GM10266 (cell line): ENCODE measurements at regions not wholly inside any gene's neighbourhood (a gene's known extent, or its start where the extent isn't known, plus 50 kb on each side); places are given as distances from the start of the nearest gene placed in this dataset.

ENCODE experiments used
- DNase-seq: peaks from one replicate; pipeline ENCODE4 v3.0.0; 2012; ENCODE audit errors: extremely low spot score
- CTCF ChIP-seq: IDR thresholded peaks from 2 replicates; pipeline ENCODE4 v1.5.1; 2012; ENCODE audit warnings: mild to moderate bottlenecking, low read depth; ENCODE audit not compliant: control insufficient read depth, insufficient read depth; ENCODE audit errors: missing control alignments

DNA sequence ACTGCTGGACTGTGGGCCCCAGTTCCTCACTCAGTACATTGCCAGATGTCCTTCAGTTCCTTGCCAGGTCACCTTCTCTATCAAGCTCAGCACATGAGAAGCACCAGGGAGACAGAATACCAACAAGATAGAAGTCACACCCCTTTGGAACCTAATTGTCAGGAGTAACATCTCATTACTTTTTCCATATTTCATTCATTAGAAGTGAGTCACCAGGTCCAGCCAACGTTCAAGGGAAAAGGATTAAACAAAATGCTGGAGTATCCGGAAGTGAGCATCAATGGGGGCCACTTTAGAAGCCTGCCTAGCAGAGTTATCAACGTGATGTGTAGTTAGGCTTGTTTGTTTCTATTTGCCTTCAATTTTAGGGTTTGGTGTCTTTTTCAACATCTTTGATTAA, 569.3 kb downstream of the MIAT start:
- TF ChIP-seq CTCF, result no peak
- DNase-seq, result no peak

DNA sequence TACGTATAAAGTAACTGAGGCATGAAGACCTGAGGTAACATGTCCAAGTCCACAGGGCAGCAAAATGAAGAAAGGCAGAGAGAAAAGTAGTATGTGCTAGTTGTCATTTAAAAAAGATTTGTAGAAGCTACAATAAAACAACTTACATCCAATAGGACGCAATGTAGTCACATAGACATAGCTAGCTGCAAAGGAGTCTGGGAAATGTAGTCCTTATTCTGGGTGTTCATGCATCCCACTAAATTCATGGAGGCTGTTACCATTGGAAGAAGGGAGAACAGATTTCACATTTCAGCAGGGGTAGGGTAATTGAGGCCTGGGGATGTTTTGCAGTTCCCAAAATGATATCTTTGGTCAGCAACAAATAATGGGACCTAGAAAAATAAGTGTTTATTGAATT, 571.4 kb downstream of the MIAT start:
- no peak for TF ChIP-seq CTCF
- no peak for DNase-seq

- TF ChIP-seq CTCF, result no peak
- no peak for DNase-seq
Measured at GRCh38 chr22:27230189-27230588, 571.4 kb downstream of the MN1 start.

DNA sequence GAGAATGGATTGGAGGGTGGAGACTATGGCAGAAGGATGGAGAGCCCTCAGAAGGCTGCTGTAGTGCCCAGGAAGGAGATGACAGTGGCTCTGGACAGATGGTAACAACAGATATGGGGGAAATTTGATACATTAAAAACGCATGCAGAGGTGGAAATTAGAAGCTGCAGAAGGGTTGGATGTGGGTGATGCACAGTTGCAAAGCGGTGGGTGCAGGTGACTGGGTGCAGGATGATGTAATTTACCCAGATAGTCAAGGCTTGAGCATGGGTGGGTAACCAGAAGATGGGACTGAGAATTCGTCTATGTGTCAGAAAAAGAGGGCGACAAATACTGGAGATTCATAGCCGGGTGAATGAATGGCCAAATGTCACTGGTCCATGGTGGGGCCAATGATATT, 570.3 kb downstream of the MN1 start:
- no peak for DNase-seq
- no peak for TF ChIP-seq CTCF

DNA sequence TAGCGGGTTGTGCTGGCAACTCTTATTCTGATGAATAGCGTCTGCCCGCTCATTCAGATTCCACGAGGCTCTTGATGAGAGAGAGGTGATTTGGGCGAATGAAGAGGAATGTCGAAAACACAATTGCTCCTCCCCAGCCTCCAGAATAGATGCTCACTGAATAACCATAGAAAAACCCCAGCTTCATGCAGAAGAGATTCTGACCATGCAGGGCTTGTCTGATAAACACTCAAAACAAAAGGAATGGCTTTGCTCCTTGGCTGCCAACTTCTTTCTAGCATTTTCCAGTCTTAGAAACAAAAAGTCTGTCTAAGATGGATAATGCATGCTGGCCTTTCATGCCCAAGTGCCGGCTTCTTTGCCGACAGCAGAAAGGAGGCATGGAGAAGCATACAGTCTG, 569.5 kb downstream of the MN1 start:
- no peak for TF ChIP-seq CTCF
- no peak for DNase-seq

DNA sequence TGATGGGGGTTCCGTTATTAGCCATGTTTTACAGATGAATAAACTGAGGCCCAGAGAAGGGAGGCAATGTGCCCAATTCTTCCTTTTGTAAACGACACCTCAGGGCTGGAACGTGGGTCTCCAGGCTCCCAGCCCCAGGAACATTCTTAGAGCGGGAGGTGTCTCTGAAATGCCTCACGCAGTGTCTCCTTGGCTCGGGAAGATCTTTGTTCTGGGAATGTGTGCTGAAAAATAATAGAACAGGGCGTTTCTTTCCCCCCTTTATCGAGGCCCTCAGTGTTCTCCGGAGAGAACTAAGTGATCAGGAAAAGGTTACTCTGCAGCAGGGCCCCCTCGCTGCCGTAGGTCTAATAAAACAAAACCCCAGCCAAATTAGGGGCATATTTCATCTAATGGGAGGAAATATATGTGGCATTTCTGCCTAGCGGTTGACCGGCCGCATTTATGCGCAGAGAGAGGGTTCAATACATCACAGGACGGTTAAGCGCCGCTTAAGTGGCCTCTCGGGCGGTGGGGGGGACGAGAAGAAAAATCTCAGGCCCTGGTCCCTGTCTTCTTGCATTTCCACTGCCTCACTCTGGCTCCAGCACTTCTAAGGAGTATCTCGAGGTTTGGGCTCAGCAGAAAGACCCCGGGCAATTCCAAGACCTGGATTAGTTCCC, 564.3 kb downstream of the MN1 start:
- DNase-seq, result no peak
- TF ChIP-seq CTCF, result no peak

DNA sequence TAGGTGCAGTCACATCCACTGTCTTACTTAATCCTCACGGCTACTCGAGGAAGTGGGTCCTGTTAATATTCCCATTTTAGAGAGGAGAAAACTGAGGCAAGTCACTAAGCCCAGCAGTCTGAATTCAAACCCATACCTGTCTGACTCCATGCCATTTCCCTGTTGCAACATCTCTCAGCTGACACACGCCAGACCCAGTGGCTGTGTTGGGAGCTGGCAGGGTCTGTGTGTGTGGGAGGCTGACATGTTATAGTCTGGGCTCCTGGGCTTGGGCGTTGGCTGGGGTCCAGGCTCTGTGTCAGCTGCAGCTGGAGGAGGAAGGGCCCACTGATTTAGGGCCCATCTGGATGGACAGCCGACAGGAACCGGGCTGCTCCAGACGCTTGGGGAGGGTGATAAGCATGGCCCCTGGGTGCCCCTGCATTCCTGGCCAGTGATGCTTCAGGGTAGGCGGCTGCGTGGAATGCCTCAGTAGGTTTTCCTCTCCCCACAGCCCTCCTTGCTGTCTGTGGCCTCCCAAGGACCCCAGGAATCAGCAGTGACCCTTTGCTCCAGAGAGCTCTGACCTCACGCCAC, 562.5 kb downstream of the MN1 start:
- no peak for DNase-seq
- no peak for TF ChIP-seq CTCF
